K562 (cell line): ENCODE measurements at regions not wholly inside any gene's neighbourhood (a gene's known extent, or its start where the extent isn't known, plus 50 kb on each side); places are given as distances from the start of the nearest gene placed in this dataset.

Experiments
- ATAC-seq: fragments of 200-7000 bp; cut with Tn5 transposase; 3 replicates; pipeline ENCODE4 v1.9.1; 2020; ENCODE audit warnings: moderate library complexity
- BruUV-seq: library from RNA; stranded (reverse); fragments of 400-500 nt; replicated peaks from 2 replicates; lab custom pipeline; 2021; lab: Mats Ljungman, UMichigan
- CTCF ChIA-PET: fragments of 300-600 bp; formaldehyde crosslinking; extraction: SDS; loops from one replicate; lab custom pipeline; 2021; ENCODE audit warnings: low intra/inter-chr PET ratio; lab: Yijun Ruan, JAX
- POLR2A ChIA-PET: fragments of 300-600, 350-650 bp; sonication (Branson Sonifier 250); formaldehyde crosslinking; extraction: SDS; loops from one replicate; lab custom pipeline; 2021; ENCODE audit warnings: antibody characterized with exemption, inconsistent platforms; lab: Yijun Ruan, JAX
- DNase-seq, 4 experiments: peaks; one replicate each; pipeline versions ENCODE4 v3.0.0 to v3.0.0-alpha.2; 2011 to 2018; ENCODE audit warnings: low spot score in 3 of 4, mixed read lengths in 3 of 4; ENCODE audit errors: extremely low read depth in 1 of 4
- FAIRE-seq: peaks from 2 replicates; lab custom pipeline; 2011; peaks lifted over from hg19 to GRCh38; lab: Jason Lieb, UNC
- H2AFZ ChIP-seq: 2 replicates; pipeline ENCODE4 v1.6.0; 2011; ENCODE audit warnings: low read depth, low read length, control low read depth, inconsistent platforms
- H3K27ac ChIP-seq: fragments of 200-600 bp; 3 replicates; pipeline ENCODE4 v1.8.0; 2011; ENCODE audit warnings: low read depth, mild to moderate bottlenecking, control low read depth, inconsistent platforms, low read length, moderate library complexity, mixed read lengths; ENCODE audit errors: extremely low read depth
- H3K27me3 ChIP-seq, 2 experiments: fragments of 300-600 bp in 1 of 2; 2 replicates in 1 of 2; 3 replicates in 1 of 2; pipeline versions ENCODE4 v1.6.0 to v1.8.0; 2011; ENCODE audit warnings: inconsistent platforms in 2 of 2, low read length in 2 of 2, mild to moderate bottlenecking in 1 of 2, mixed read lengths in 1 of 2, moderate library complexity in 1 of 2; ENCODE audit not compliant: control insufficient read depth in 2 of 2, insufficient read depth in 2 of 2
- H3K36me3 ChIP-seq: fragments of 300-600 bp; 3 replicates; pipeline ENCODE4 v1.8.0; 2011; ENCODE audit warnings: mild to moderate bottlenecking, low read length, inconsistent platforms; ENCODE audit not compliant: control insufficient read depth, insufficient read depth
- H3K4me1 ChIP-seq, 2 experiments: fragments of 200-600 bp in 1 of 2; replicated peaks in 1 of 2; 2 replicates in 1 of 2; 3 replicates in 1 of 2; pipeline versions ENCODE4 v1.5.1 to v1.8.0; 2011; ENCODE audit warnings: inconsistent platforms in 2 of 2, low read length in 2 of 2, mild to moderate bottlenecking in 1 of 2, mixed read lengths in 1 of 2, moderate library complexity in 1 of 2; ENCODE audit not compliant: control insufficient read depth in 2 of 2, insufficient read depth in 2 of 2
- H3K4me2 ChIP-seq: 2 replicates; pipeline ENCODE4 v1.6.1; 2011; ENCODE audit warnings: low read length, control low read depth, inconsistent platforms, mixed read lengths; ENCODE audit not compliant: insufficient read depth
- H3K4me3 ChIP-seq: fragments of 200-600 bp; sonication (generic), shearing (Covaris generic); 2 replicates; pipeline ENCODE4 v1.5.1; 2016; ENCODE audit warnings: control low read depth, inconsistent platforms
- H3K79me2 ChIP-seq: fragments of 200-600 bp; 3 replicates; pipeline ENCODE4 v1.8.0; 2011; ENCODE audit warnings: low read length, inconsistent platforms; ENCODE audit not compliant: control insufficient read depth, insufficient read depth
- H3K9ac ChIP-seq, 2 experiments: 2 replicates each; pipeline versions ENCODE4 v1.6.0 to v1.6.1; 2011; ENCODE audit warnings: low read depth in 2 of 2, low read length in 2 of 2, control low read depth in 1 of 2, inconsistent platforms in 1 of 2, mild to moderate bottlenecking in 1 of 2, mixed read lengths in 1 of 2; ENCODE audit not compliant: insufficient read depth in 1 of 2
- H3K9me1 ChIP-seq: one replicate; pipeline ENCODE4 v1.6.0; 2011; ENCODE audit warnings: inconsistent platforms, mild to moderate bottlenecking, low read length, moderate library complexity; ENCODE audit not compliant: control insufficient read depth, insufficient read depth
- H3K9me3 ChIP-seq: replicated peaks from 2 replicates; pipeline ENCODE4 v1.5.1; 2011; ENCODE audit warnings: low read depth, low read length, inconsistent platforms; ENCODE audit not compliant: control insufficient read depth, insufficient read depth
- H4K20me1 ChIP-seq: replicated peaks from 2 replicates; pipeline ENCODE4 v1.6.1; 2011; ENCODE audit warnings: low read length, inconsistent platforms, mixed read lengths; ENCODE audit not compliant: control insufficient read depth, insufficient read depth
- CBFA2T2 ChIP-seq: fragments of 450-650 bp; conservative IDR thresholded peaks from 2 replicates; pipeline ENCODE4 v1.6.1; 2017; ENCODE audit warnings: mild to moderate bottlenecking
- E2F6 ChIP-seq, 2 experiments: IDR thresholded peaks; 2 replicates each; pipeline ENCODE4 v1.6.1; 2011; ENCODE audit warnings: borderline replicate concordance in 1 of 2, control low read depth in 1 of 2, low read depth in 1 of 2, low read length in 1 of 2, mild to moderate bottlenecking in 1 of 2, mixed read lengths in 1 of 2, moderate library complexity in 1 of 2; ENCODE audit not compliant: insufficient read depth in 1 of 2, insufficient read length in 1 of 2, poor library complexity in 1 of 2, severe bottlenecking in 1 of 2; ENCODE audit errors: extremely low read depth in 1 of 2
- NBN ChIP-seq: fragments of 450-650 bp; IDR thresholded peaks from 2 replicates; pipeline ENCODE4 v1.6.1; 2016; ENCODE audit warnings: low read depth, mild to moderate bottlenecking
- SMC3 ChIP-seq: conservative IDR thresholded peaks from 2 replicates; pipeline ENCODE4 v1.6.1; 2011; ENCODE audit warnings: low read depth, low read length, improper control_type of control experiment; ENCODE audit not compliant: insufficient read depth
- STAG1 ChIP-seq: sonication (generic); formaldehyde crosslinking; IDR thresholded peaks from 2 replicates; pipeline ENCODE4 v1.5.0; 2020; ENCODE audit warnings: missing genetic modification reagents, borderline replicate concordance
- TFE3 ChIP-seq: fragments of 450-650 bp; formaldehyde crosslinking; IDR thresholded peaks from 2 replicates; pipeline ENCODE4 v1.4.0; 2020; ENCODE audit warnings: mild to moderate bottlenecking, mixed read lengths
- U2AF1 ChIP-seq: fragments of 200-400 bp; formaldehyde crosslinking; optimal IDR thresholded peaks from 2 replicates; pipeline ENCODE3; 2017; ENCODE audit warnings: mild to moderate bottlenecking, low read depth, low read length, moderate library complexity
- ZNF277 ChIP-seq: fragments of 250-450 bp; sonication (Bioruptor Pico); IDR thresholded peaks from 2 replicates; pipeline ENCODE4 v1.8.0; 2022; ENCODE audit warnings: inconsistent platforms, mild to moderate bottlenecking, moderate library complexity, borderline replicate concordance
- ZNF280A ChIP-seq: fragments of 450-650 bp; IDR thresholded peaks from 2 replicates; pipeline ENCODE4 v1.6.1; 2018; ENCODE audit warnings: mild to moderate bottlenecking, low read depth; ENCODE audit not compliant: partially characterized antibody
- ZNF592 ChIP-seq: fragments of 450-650 bp; IDR thresholded peaks from 2 replicates; pipeline ENCODE4 v1.6.1; 2017; ENCODE audit warnings: antibody characterized with exemption, mild to moderate bottlenecking
- WGBS: fragments of 100-300 bp; shearing (Covaris generic); methylation state at CpG from one replicate; pipeline ENCODE4 v1.1.6; 2016; ENCODE audit warnings: low coverage, mixed read lengths; ENCODE audit not compliant: insufficient coverage; ENCODE audit errors: missing lambda C conversion rate; 5-methylcytosine and 5-hydroxymethylcytosine counted together
- in situ Hi-C: fragments of 300-500 bp; cut with MboI; formaldehyde crosslinking; loops from 4 replicates; pipeline ENCODE4 v1.15.0; 2018; ENCODE audit warnings: inconsistent platforms, mixed read lengths
- intact Hi-C: fragments of 100-400 bp; cut with micrococcal nuclease; formaldehyde crosslinking; loops from 2 replicates; pipeline ENCODE4 v1.14.2; 2022

GRCh38 chr6:23334360-23334759 is 765.0 kb downstream of the HDGFL1 start:
- in situ Hi-C loops: no loop called here
- H3K9ac ChIP-seq: no peak overlapping the region
- H3K4me2 ChIP-seq: no peak overlapping the region
- H3K27me3 ChIP-seq: no peaks in the 10 kb centered on the region
- no peak overlapping the region for H2AFZ ChIP-seq
- H3K79me2 ChIP-seq: no peaks in the 10 kb centered on the region
- intact Hi-C loops: no loop called here
- CTCF ChIA-PET: no interaction called here
- H3K36me3 ChIP-seq: no peaks in the 10 kb centered on the region
- no TSS peak for BruUV-seq
- POLR2A ChIA-PET: no interaction called here
- 3% methylated on average over 5 of the region's 5 CpGs for WGBS
- no peaks in the 10 kb centered on the region for H4K20me1 ChIP-seq
- no peaks in the 10 kb centered on the region for H3K4me1 ChIP-seq
- H3K27ac ChIP-seq: no peak overlapping the region
- FAIRE-seq (no peak), ATAC-seq (no peak), DNase-seq (no peak)
- no peak overlapping the region for H3K4me3 ChIP-seq
- H3K9me3 ChIP-seq: no peaks in the 10 kb centered on the region
- H3K9me1 ChIP-seq: no peaks in the 10 kb centered on the region
- no peak for TF ChIP-seq ZNF592
- TF ChIP-seq ZNF280A: no peak
- no peak for TF ChIP-seq SMC3
- no peak for TF ChIP-seq TFE3
- TF ChIP-seq NBN: no peak
- no peak for TF ChIP-seq U2AF1
- TF ChIP-seq E2F6 (IDR thresholded peaks at IDR 0.05; ENCODE audit: borderline replicate concordance in 1 of 2, extremely low read depth in 1 of 2, insufficient read depth in 1 of 2, insufficient read length in 1 of 2, low read depth in 1 of 2, low read length in 1 of 2, poor library complexity in 1 of 2, severe bottlenecking in 1 of 2): no peak
- TF ChIP-seq ZNF277: no peak
- no peak for TF ChIP-seq CBFA2T2
- TF ChIP-seq STAG1: no peak
